ENCODE measurements at regions not wholly inside any gene's neighbourhood (a gene's known extent, or its start where the extent isn't known, plus 50 kb on each side); places are given as distances from the start of the nearest gene placed in this dataset.

DNA sequence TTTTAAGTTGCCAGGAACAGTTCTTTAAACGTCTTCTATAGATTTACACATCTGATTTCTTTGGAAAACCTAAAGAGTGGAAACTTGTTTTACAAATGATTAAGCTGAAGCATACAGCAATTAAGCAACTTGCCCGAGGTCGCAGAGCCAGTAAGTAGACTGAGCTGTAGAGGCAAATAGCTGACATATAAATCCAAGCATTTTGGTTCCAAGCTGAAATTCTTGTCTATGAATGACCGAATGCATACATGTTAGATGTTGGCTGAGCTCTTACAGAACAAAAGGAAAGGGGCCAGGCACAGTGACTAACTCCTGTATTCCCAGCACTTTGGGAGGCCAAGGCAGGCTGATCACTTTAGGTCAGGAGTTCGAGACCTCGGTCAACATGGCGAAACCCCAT lies 101.8 kb upstream of the SGK1 start:
- Histone ChIP-seq H3K4me3 (ENCODE audit: extremely low read depth in 1 of 4, insufficient read depth in 2 of 4, low read depth in 3 of 4, low read length in 4 of 4) (no peak overlapping the region), H2BK15ac (ENCODE audit: low read length) (no peak overlapping the region), H2BK5ac (ENCODE audit: low read depth, low read length) (no peak overlapping the region), H2AFZ (ENCODE audit: low read length) (no peak overlapping the region), H4K20me1 (replicated peaks in 1 of 2; ENCODE audit: control insufficient read depth in 1 of 2, insufficient read depth in 2 of 2, low read length in 2 of 2) (no peaks in the 10 kb centered on the region), H2BK12ac (ENCODE audit: low read depth, low read length) (no peak overlapping the region), H3K36me3 (ENCODE audit: control insufficient read depth in 2 of 4, insufficient read depth in 4 of 4, low read length in 3 of 4) (no peaks in the 10 kb centered on the region), H3K9me3 (ENCODE audit: insufficient read depth in 2 of 2, low read depth in 1 of 2, low read length in 1 of 2) (peaks cover 6% of the 10 kb centered on the region in 2 experiments; a peak in 2 of 4 replicates), H2BK120ac (replicated peaks; ENCODE audit: low read depth, low read length) (no peak overlapping the region), H2BK20ac (ENCODE audit: low read length) (no peak overlapping the region), H3K79me1 (ENCODE audit: low read depth, low read length) (no peaks in the 10 kb centered on the region), H3K4me1 (replicated peaks in 1 of 4; ENCODE audit: control insufficient read depth in 3 of 4, insufficient read depth in 4 of 4, low read length in 3 of 4) (no peaks in the 10 kb centered on the region), H4K5ac (ENCODE audit: insufficient read length, low read depth, low read length) (no peak overlapping the region), H4K8ac (ENCODE audit: extremely low read depth, insufficient read depth, low read length) (no peak overlapping the region), H3K23ac (ENCODE audit: insufficient read length) (no peak overlapping the region), H3K14ac (ENCODE audit: insufficient read length) (no peak overlapping the region), H3K18ac (ENCODE audit: extremely low read depth, low read length) (no peak overlapping the region), H3K27me3 (replicated peaks in 1 of 4; ENCODE audit: control insufficient read depth in 3 of 4, extremely low read depth in 1 of 4, insufficient read depth in 3 of 4, low read length in 3 of 4) (no peaks in the 10 kb centered on the region), H3K56ac (replicated peaks; ENCODE audit: insufficient read length, low read depth, low read length) (no peak overlapping the region), H3K4ac (replicated peaks; ENCODE audit: insufficient read length, low read depth, low read length) (no peak overlapping the region), H3K79me2 (ENCODE audit: control insufficient read depth in 1 of 2, insufficient read depth in 2 of 2, low read length in 2 of 2) (no peaks in the 10 kb centered on the region), H3K9ac (replicated peaks in 1 of 4; ENCODE audit: extremely low read depth in 1 of 4, low read depth in 3 of 4, low read length in 3 of 4) (no peak overlapping the region), H2AK5ac (ENCODE audit: low read depth, low read length) (no peak overlapping the region), H3K27ac (ENCODE audit: low read depth, low read length) (no peak overlapping the region), H3K4me2 (ENCODE audit: insufficient read depth in 1 of 2, low read depth in 2 of 2, low read length in 2 of 2) (no peak overlapping the region), H3K23me2 (ENCODE audit: low read depth, low read length) (no peaks in the 10 kb centered on the region), H4K91ac (replicated peaks; ENCODE audit: insufficient read length, low read length) (no peak overlapping the region)
- FAIRE-seq (no peak), DNase-seq (ENCODE audit: low read depth in 1 of 2, low spot score in 2 of 2) (no peak)
- ChIA-PET POLR2A (ENCODE audit: partially characterized antibody) (no interaction called here), CTCF (ENCODE audit: partially characterized antibody) (interaction anchor here (1.3 kb wide), 1 partner anchor 40 kb away, joined by 3 read pairs; no protein-coding TSS in a partner anchor)
- WGBS, 2 experiments (ENCODE audit: extremely low coverage in 1 of 2, insufficient coverage in 1 of 2, insufficient read length in 1 of 2, insufficient replicate concordance in 2 of 2, low coverage in 1 of 2, low lambda C conversion rate in 2 of 2, missing lambda C conversion rate in 1 of 2): 90% methylated on average over 7 of the region's 7 CpGs; no CpG with 5 or more reads in 1 of the 2 experiments
- TF ChIP-seq CREB1 (IDR thresholded peaks at IDR 0.05): no peak
- no peak for TF ChIP-seq RBBP5 (IDR thresholded peaks at IDR 0.05; ENCODE audit: borderline replicate concordance, low read depth, low read length)
